Tongue (tissue), 1 donor: ENCODE measurements at regions not wholly inside any gene's neighbourhood (a gene's known extent, or its start where the extent isn't known, plus 50 kb on each side); places are given as distances from the start of the nearest gene placed in this dataset.

ENCODE experiments used
- DNase-seq: peaks from one replicate; pipeline ENCODE4 v3.0.0-alpha.2; 2015

DNA sequence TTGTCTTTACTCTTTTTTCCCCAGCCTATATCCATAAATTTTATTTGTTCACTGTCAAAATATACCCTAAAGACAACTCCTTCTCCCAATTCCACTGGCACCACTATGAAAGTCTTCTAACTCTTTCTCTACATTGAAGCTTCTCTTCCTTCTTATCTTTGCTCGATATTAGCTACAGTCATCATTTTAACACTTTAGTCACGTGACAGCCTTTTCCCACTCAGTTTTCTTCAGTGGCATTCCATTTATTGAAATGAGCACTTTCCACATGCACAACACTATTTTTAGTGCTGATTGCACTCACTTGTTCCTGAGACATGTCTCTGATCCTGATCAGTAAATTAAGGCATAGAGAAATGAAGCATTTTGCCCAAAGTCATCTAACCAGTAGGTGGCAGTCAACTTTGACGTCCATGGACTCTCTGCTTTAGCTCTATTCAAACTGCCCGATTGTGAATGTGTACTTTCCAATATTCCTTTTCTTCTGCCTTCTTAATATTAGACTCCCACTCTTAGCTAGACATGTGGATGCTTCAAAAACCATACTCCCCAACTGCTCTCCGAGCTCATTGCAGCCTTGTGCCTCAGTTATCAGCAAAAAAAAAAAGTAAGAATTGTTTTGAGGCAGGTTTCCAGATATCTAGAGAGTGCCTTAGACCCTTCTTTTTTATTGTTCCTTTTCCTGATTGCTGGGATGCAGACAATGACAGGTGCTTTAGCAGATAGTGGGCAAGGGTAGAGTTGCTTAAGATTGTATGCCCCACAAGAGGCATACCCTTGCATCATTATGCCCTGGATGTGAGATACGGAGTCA is 394.4 kb upstream of the ADGRL3 start:
- DNase-seq, result peak; percentile 32

- peak; percentile 60 for DNase-seq
Measured at GRCh38 chr4:60808726-60809485, 391.2 kb upstream of the ADGRL3 start.

DNA sequence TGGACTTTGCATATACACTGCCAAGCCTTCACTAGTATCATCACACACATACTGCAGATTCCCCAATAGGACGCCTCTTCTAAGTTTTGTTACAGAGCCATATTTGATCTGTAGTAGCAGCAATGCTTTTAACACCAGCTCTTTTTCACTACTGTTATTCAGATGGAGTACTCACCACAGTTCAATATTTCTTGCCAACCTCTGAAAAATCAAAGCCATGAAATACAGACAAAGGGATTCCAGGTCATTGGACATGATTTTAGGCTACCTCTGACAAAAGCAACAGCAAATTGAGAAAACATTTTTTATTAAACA is 390.7 kb upstream of the ADGRL3 start:
- no peak for DNase-seq

DNA sequence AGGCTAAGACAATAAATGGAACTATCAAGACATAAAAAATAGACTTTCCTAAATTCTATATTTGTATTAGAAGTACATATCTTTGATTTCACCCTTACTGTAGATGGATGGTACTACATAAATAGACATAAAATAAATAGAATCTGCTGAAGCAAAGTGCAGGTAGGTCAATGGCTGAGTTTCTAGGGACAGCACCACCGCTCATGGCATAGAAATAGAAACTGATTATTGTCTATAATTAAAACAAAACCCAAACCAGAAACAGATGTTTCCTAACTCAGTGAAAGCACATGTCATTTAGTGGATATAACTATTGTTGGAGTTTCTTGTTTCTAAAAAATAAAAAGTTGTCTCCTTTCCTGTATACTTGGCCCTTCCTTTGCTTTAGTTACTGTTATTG is 387.3 kb upstream of the ADGRL3 start:
- no peak for DNase-seq

DNA sequence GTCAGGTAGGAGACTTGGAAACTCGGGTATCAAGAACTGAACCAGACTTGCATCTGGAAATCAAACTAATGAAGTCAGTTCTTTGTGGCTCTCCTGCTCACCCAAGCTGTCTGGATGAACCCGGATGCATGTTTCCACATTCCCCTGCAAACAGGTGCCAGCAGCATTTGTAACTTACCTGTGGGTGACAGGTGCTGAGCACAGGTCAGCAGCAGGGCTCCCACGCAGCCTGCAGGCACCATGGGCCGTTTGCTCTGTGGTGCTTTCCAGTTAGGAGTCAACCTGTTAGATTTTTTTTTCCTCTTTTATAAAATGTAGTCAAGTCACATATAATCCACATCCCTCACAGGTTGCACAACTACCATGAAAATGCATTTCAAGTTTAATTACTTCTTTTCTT is 385.6 kb upstream of the ADGRL3 start:
- no peak for DNase-seq

DNA sequence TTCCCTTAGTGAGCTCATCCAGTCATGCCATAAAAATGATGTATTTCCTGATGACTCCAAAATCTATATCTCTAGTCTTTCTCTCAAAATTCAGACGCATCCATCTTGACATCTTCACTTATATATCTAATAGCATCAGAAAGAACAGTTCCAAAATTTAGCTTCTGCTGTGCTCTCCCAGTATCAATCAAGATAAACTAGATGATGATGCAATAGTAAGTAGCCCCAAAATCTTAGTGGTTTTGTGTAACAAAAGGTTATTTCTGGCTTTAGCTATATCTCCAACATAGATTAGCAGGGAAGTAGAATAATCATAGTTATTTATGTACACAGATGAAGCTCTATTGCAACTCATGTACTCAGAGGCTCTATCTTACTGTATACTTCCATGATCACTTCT is 382.5 kb upstream of the ADGRL3 start:
- no peak for DNase-seq

DNA sequence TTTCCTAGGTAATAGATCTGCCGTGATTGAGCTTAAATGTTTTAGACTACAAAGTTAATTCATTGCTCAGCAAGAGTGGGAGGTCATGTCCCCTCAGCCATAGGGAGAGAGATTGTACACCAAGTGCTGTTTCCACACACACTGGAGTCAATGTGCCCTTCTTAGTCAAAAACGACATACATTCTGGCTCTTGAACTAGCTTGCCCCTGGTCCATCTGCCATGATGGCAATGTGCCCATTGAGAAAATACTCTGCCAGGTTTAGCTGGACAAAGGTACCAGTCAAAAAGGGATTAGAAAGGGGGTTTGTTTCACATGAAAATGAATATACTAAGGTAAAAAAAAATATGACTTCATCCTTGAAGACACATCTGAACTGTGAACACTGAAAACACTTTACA is 377.1 kb upstream of the ADGRL3 start:
- DNase-seq, result no peak

- no peak for DNase-seq
Measured at GRCh38 chr4:60840020-60840419, 360.1 kb upstream of the ADGRL3 start.

DNA sequence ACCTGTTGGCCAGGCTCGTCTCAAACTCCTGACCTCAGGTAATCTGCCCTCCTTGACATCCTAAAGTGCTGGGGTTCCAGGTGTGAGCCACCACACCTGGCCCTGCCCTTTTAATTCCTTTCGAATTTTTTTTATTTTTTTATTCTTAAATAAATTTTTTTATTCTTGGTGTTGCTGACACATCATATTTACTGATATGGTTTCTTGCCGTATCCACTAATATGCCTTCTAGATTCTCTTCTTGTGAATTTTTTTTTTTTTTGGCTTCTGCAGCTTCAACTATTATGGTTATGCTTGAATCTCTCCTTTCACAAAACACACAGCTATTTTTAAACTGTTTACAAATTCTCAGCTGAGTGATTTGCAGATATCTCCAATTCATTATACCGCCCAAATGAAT is 353.4 kb upstream of the ADGRL3 start:
- no peak for DNase-seq

- no peak for DNase-seq
Measured at GRCh38 chr4:60847614-60848013, 352.5 kb upstream of the ADGRL3 start.

- DNase-seq, result no peak
Measured at GRCh38 chr4:60857130-60857753, 342.9 kb upstream of the ADGRL3 start.

- DNase-seq, result no peak
Measured at GRCh38 chr4:60863442-60863841, 336.7 kb upstream of the ADGRL3 start.

DNA sequence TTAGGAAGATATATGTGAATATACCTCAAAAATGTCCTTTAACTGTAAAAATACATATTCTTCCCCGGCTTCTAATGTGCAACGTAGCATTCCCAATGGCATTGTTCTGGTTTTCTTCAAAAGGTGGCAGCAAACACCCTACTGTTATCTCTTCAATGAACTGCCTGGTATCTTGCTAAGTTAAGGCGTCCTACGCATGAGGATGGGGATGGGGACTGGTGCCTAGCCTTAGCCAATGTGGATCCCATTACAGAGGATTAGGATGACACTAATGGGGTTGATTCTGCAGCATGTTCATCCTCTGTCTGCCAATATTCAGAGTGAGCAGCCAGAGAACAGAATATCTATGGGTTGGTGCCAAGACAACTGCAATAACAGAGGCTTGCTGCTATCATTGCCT is 334.9 kb upstream of the ADGRL3 start:
- peak; percentile 39 for DNase-seq

DNA sequence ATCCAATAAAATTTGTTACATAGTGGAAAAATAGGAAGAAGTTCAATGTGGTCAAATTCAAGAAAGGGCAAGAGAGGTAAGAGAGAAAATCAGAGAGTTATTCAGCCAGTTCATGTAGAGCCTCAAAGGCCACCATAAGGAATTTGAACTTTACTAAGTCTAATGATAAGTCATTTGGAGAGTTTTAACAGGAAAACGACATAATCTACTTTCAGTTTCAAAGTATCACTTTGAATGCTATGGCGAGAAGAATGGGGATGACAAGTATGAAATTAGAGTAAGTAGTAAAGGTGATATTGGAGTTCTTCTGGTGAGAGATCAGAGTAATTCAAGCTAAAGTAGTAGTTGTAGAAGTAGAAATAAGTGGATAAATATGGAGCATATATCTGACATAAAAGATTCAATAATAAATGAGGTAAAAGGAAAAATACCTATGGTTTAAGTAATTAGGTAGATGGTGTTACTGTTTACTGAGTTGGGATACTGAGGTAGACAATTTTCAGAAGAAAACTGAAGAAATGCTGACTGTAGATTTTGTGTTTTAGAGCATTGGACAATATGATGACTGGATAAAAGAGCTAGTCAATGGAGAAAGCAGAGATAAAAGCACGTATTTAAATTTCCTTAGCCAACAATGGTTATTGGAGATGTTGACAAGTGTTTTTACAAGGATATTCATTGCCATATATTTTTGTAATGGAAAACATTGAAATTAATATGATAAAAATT is 331.7 kb upstream of the ADGRL3 start:
- no peak for DNase-seq

- DNase-seq, result no peak
Measured at GRCh38 chr4:60879135-60879701, 320.9 kb upstream of the ADGRL3 start.

- peak; percentile 47 for DNase-seq
Measured at GRCh38 chr4:60884587-60884986, 315.5 kb upstream of the ADGRL3 start.

DNA sequence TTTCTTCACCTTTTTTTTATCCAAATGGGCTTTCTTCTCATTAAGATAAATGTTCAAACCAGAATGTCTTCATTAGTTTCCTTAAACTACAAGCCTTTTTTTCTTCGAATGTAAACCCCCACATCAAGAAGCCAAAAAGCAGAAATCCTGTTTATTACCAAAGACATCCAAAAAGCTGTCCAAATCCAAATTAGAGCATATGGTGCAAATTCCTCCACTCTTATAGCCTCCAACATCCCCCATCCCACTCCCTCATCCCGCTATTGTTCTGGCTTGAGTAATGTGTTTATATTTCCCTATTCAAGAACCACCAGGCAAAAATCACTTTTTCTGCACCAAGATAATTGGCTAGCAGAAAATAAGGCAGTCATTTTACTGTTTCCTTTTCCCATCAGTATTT is 315.1 kb upstream of the ADGRL3 start:
- peak; percentile 48 for DNase-seq

- no peak for DNase-seq
Measured at GRCh38 chr4:60890743-60891142, 309.4 kb upstream of the ADGRL3 start.

- no peak for DNase-seq
Measured at GRCh38 chr4:60891947-60892346, 308.2 kb upstream of the ADGRL3 start.

DNA sequence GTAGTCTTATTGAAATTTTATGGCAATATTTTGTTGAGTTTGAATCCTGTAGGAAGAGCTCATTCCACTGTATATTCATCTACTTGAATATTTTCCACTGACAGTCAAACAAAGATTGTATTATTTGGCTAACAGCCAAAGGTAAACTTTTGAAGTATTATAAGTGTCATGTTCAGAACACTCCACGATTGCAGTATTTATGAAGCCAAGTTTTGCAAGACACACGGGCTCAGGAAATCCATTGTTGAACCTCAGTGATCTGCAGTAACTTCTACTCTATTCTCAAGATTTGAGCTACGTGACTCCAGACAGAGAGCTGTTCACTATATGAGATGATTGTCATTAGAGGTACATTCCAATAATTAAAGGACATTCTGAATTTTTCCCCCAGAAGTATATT is 302.7 kb upstream of the ADGRL3 start:
- DNase-seq, result peak; percentile 24

DNA sequence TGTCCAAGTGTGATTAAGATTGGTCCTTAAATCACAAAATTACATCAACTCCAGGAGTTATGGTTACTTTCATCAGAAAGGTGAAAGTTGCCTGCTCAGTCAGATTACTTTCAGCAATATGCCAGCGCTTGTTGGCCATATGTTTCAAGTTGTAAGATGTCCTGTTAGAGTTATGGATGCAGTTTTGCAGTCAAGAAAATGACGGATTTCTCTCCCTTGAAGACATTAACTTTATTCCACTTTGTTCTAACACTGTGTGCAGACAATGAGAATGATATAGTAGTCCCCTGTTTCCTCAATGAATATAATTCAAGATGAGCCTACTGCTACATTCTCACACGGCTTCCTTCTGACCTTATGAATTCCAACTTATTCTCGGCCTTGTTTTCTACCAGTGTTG is 295.0 kb upstream of the ADGRL3 start:
- no peak for DNase-seq

DNA sequence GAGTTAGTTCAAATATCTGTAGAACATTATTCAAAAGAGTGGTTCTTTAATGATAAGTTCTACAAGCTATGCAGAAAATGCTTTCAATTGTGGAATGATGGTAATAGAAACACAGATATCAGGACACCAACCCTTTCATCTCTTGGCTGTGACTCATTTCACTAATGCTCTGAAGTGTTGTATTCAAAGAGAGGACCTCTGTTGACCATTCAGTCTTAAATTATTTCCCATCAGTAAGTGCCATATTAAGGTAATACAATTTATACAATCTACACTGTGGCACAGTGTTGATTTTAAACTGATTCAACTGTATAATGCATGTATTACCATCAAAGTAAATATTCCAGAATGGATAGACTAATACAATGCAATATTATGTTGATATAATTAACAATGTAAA is 289.0 kb upstream of the ADGRL3 start:
- DNase-seq, result no peak

DNA sequence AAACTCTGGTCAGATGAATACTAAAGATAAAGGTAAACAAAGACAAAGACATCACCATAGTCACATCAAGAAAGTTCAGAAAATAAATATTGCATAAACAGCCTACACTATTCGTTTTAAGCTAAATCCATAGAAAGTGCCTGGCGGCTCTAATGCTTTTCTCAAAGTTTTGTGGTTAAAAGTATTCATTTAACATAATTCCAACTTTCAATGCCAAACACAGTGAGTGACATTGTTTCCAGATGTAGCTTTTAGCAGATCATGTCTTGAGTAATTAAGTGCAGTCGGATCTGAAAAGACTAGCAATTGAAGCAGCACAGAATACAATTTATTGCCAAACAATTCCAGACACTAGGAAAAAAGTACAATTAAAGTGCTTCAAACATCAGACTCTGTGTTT is 287.1 kb upstream of the ADGRL3 start:
- DNase-seq, result peak; percentile 77
